Mucosa of rectum (tissue), 2 donors: ENCODE measurements at regions not wholly inside any gene's neighbourhood (a gene's known extent, or its start where the extent isn't known, plus 50 kb on each side); places are given as distances from the start of the nearest gene placed in this dataset.

Experiments used
- H3K27ac ChIP-seq, 2 donors: one replicate each; pipeline ENCODE4 v1.7.0; 2013; ENCODE audit warnings: inconsistent platforms in 2 of 2, low read depth in 2 of 2, low read length in 2 of 2
- H3K27me3 ChIP-seq, 2 donors: one replicate each; pipeline ENCODE4 v1.7.0; 2013; ENCODE audit warnings: low read length in 2 of 2; ENCODE audit not compliant: control insufficient read depth in 2 of 2, insufficient read depth in 2 of 2
- H3K36me3 ChIP-seq, 2 donors: one replicate each; pipeline ENCODE4 v1.7.0; 2013; ENCODE audit warnings: low read length in 2 of 2; ENCODE audit not compliant: control insufficient read depth in 2 of 2, insufficient read depth in 2 of 2
- H3K4me1 ChIP-seq, 2 donors: one replicate each; pipeline ENCODE4 v1.7.0; 2013; ENCODE audit warnings: low read length in 2 of 2, mild to moderate bottlenecking in 1 of 2; ENCODE audit not compliant: control insufficient read depth in 2 of 2, insufficient read depth in 2 of 2
- H3K4me3 ChIP-seq, 2 donors: one replicate each; pipeline ENCODE4 v1.7.0; 2013; ENCODE audit warnings: low read length in 2 of 2
- H3K9ac ChIP-seq, 2 donors: one replicate each; pipeline ENCODE4 v1.7.0; 2013; ENCODE audit warnings: low read length in 2 of 2, low read depth in 1 of 2, mild to moderate bottlenecking in 1 of 2
- H3K9me3 ChIP-seq, 2 donors: one replicate each; pipeline ENCODE4 v1.7.0; 2013; ENCODE audit warnings: low read length in 2 of 2; ENCODE audit not compliant: control insufficient read depth in 2 of 2
- donor health status: healthy.
- donor health status: Normal muscosa, but diverticular disease.

DNA sequence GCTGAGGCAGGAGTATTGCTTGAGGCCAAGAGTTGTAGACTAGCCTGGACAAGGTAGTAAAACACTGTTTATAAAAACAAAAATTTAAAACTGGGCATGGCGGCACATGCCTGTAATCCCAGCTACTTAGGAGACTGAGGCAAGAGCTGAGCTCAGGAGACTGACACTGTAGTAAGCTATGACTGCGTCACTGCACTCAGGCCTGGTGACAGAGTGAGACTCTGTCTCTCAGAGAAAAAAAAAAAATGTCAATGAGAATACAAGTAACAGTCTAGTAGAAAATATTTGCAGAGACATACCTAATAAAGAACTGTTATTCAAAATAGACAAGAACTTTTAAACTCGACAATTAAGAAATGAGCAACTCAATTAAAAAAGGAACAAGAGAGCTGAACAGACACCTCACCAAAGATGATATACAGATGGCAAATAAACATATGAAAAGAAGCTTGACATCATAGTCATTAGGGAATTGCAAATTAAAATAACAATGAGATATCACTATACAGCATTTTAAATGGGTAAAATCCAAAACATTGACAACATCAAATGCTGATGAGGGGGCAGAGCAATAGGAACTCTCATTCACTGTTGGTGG is 624.3 kb upstream of the ZEB2 start:
- H3K27me3 ChIP-seq = no peaks in the 10 kb centered on the region
- H3K36me3 ChIP-seq = no peaks in the 10 kb centered on the region
- H3K4me3 ChIP-seq = no peak overlapping the region
- no peaks in the 10 kb centered on the region for H3K9me3 ChIP-seq
- H3K9ac ChIP-seq = no peak overlapping the region
- no peaks in the 10 kb centered on the region for H3K4me1 ChIP-seq
- H3K27ac ChIP-seq = no peak overlapping the region

DNA sequence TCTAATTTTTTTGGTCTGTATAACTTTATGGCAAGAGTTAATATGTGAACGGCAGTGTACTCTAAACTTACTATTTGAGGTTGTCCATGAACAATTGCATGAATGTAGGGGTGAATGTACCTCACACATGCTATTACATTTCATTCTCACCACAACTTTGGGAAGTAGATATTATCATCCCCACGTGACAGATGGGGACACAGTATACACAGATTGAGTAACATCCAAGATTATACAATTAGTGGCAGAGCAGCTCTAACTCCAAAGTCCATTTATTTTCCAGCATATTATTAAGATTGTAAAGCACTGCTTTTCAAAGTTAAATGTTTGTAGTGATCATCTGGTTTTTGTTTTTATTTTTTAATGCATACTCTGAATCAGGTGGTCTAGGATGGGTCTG is 622.1 kb upstream of the ZEB2 start:
- H3K27me3 ChIP-seq = no peaks in the 10 kb centered on the region
- no peak overlapping the region for H3K9ac ChIP-seq
- H3K27ac ChIP-seq = no peak overlapping the region
- H3K4me1 ChIP-seq = no peaks in the 10 kb centered on the region
- no peaks in the 10 kb centered on the region for H3K36me3 ChIP-seq
- H3K9me3 ChIP-seq = no peaks in the 10 kb centered on the region
- H3K4me3 ChIP-seq = no peak overlapping the region

- Histone ChIP-seq H3K27me3 (no peaks in the 10 kb centered on the region), H3K9me3 (no peaks in the 10 kb centered on the region), H3K9ac (no peak overlapping the region), H3K4me3 (no peak overlapping the region), H3K27ac (no peak overlapping the region), H3K4me1 (no peaks in the 10 kb centered on the region), H3K36me3 (no peaks in the 10 kb centered on the region)
Observed at GRCh38 chr2:145140658-145141057, 620.7 kb upstream of the ZEB2 start.

DNA sequence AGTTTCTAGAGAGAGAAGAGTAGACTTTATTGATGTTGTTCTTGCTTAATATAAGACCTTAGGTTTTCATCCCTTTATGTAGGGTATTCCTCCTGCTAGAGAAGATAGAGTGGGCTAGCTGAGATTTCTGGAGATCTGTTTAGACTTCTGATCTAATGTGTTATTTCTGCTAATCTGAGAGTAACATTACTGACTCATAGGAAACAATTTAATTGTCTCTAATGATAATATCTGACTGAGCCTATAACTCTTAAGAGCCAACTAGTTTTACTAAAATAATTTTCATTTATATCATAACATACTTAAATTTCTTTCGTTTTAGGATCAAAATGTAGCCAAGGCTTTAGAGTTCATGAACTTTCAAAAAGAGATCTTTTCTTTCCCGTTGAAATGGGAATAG is 618.7 kb upstream of the ZEB2 start:
- H3K9ac ChIP-seq = no peak overlapping the region
- H3K27me3 ChIP-seq = no peaks in the 10 kb centered on the region
- H3K36me3 ChIP-seq = no peaks in the 10 kb centered on the region
- H3K27ac ChIP-seq = no peak overlapping the region
- no peak overlapping the region for H3K4me3 ChIP-seq
- no peaks in the 10 kb centered on the region for H3K4me1 ChIP-seq
- no peaks in the 10 kb centered on the region for H3K9me3 ChIP-seq

DNA sequence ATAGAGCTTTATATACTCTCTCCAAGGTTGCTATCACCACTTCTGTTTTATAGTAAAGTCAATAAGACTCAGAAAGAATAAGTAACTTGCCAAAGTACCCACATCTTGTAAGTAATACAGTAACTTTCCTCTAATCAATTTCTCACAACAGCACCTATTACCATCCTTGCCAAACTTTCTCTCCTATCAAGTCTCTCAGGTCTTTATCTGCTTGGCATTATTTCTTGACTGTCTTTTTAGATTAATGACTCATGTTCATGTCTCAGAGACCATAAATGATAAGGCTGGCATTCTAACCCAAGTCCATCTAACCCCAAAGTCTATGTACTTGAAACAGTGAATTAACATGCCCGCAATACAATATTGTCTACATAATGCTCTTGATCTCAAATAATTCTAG is 618.0 kb upstream of the ZEB2 start:
- no peaks in the 10 kb centered on the region for H3K4me1 ChIP-seq

GRCh38 chr2:145137211-145137610 is 617.3 kb upstream of the ZEB2 start:
- Histone ChIP-seq H3K4me3 (no peak overlapping the region), H3K27ac (no peak overlapping the region), H3K9me3 (no peaks in the 10 kb centered on the region), H3K4me1 (no peaks in the 10 kb centered on the region), H3K36me3 (no peaks in the 10 kb centered on the region), H3K9ac (no peak overlapping the region), H3K27me3 (no peaks in the 10 kb centered on the region)

More for the DNA sequence above, 618.0 kb upstream of the ZEB2 start:
- H3K36me3 ChIP-seq = no peaks in the 10 kb centered on the region
- H3K9ac ChIP-seq = no peak overlapping the region
- no peaks in the 10 kb centered on the region for H3K27me3 ChIP-seq
- no peak overlapping the region for H3K27ac ChIP-seq
- H3K4me3 ChIP-seq = no peak overlapping the region
- no peaks in the 10 kb centered on the region for H3K9me3 ChIP-seq

- no peak overlapping the region for H3K4me3 ChIP-seq
- no peaks in the 10 kb centered on the region for H3K4me1 ChIP-seq
- no peaks in the 10 kb centered on the region for H3K27me3 ChIP-seq
- H3K27ac ChIP-seq = no peak overlapping the region
- no peaks in the 10 kb centered on the region for H3K36me3 ChIP-seq
- H3K9me3 ChIP-seq = no peaks in the 10 kb centered on the region
- H3K9ac ChIP-seq = no peak overlapping the region
Observed at GRCh38 chr2:145136702-145137101, 616.8 kb upstream of the ZEB2 start.

DNA sequence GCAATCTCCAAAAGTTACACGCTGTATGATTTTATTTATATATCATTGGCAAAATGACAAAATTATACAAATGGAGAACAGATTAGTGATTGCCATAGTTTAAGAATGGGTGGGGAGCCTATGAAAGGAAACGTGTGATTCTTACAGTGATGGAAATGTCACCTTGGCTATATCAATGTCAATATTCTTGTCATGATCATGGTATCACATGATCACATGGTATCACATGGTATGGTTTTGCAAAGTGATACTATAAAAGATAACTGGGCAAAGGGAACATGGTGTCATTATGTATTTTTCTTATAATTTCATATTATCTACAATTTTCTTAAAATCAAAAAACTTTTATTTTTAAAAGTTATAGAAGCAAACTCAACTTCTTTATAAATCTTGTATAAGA is 606.2 kb upstream of the ZEB2 start:
- H3K27me3 ChIP-seq = no peaks in the 10 kb centered on the region
- no peaks in the 10 kb centered on the region for H3K9me3 ChIP-seq
- H3K4me1 ChIP-seq = no peaks in the 10 kb centered on the region
- no peak overlapping the region for H3K27ac ChIP-seq
- no peaks in the 10 kb centered on the region for H3K36me3 ChIP-seq
- H3K9ac ChIP-seq = no peak overlapping the region
- H3K4me3 ChIP-seq = no peak overlapping the region

GRCh38 chr2:145124085-145124484 is 604.2 kb upstream of the ZEB2 start:
- H3K36me3 ChIP-seq = no peaks in the 10 kb centered on the region
- no peak overlapping the region for H3K27ac ChIP-seq
- no peaks in the 10 kb centered on the region for H3K9me3 ChIP-seq
- H3K4me3 ChIP-seq = no peak overlapping the region
- no peak overlapping the region for H3K9ac ChIP-seq
- H3K4me1 ChIP-seq = no peaks in the 10 kb centered on the region
- no peaks in the 10 kb centered on the region for H3K27me3 ChIP-seq

DNA sequence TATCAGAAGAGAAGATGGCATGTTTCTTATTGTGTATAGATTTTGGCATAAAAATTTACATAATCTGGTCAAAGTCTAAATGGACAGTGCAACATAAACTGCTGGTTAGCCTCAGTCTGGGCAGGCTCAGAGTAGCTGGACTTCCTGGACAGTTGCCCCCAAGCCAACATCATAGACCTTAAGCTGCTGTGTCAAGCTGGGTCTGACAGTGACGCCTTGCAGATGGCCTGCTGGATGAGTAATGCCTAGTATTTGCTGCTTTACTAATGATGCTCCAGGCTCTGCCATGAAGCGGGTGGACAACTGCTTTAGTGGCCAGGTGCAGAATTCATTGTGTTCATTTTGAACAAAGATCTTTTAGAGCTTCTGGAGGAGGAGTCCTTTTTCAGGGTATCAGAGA is 603.7 kb upstream of the ZEB2 start:
- Histone ChIP-seq H3K4me1 (no peaks in the 10 kb centered on the region), H3K9ac (no peak overlapping the region), H3K9me3 (no peaks in the 10 kb centered on the region), H3K27ac (no peak overlapping the region), H3K36me3 (no peaks in the 10 kb centered on the region), H3K27me3 (no peaks in the 10 kb centered on the region), H3K4me3 (no peak overlapping the region)

GRCh38 chr2:145119225-145119624 is 599.3 kb upstream of the ZEB2 start:
- Histone ChIP-seq H3K27ac (no peak overlapping the region), H3K9me3 (no peaks in the 10 kb centered on the region), H3K4me3 (no peak overlapping the region), H3K36me3 (no peaks in the 10 kb centered on the region), H3K27me3 (no peaks in the 10 kb centered on the region), H3K9ac (no peak overlapping the region), H3K4me1 (no peaks in the 10 kb centered on the region)
